LNCaP clone FGC (cell line): ENCODE measurements at regions not wholly inside any gene's neighbourhood (a gene's known extent, or its start where the extent isn't known, plus 50 kb on each side); places are given as distances from the start of the nearest gene placed in this dataset.

Source experiments
- DNase-seq: peaks from one replicate; pipeline ENCODE4 v3.0.0-alpha.2; 2011; ENCODE audit warnings: low read depth
- H3K4me3 ChIP-seq: 2 replicates; pipeline ENCODE4 v1.5.1; 2011; ENCODE audit warnings: mild to moderate bottlenecking, low read depth, low read length, control low read depth
- TF ChIP-seq, protein P1 (sequence below): IDR thresholded peaks from 2 replicates; pipeline ENCODE4 v1.5.1; 2012; ENCODE audit warnings: mild to moderate bottlenecking; ENCODE audit not compliant: control insufficient read depth, insufficient read depth; ENCODE audit errors: extremely low read depth

DNA sequence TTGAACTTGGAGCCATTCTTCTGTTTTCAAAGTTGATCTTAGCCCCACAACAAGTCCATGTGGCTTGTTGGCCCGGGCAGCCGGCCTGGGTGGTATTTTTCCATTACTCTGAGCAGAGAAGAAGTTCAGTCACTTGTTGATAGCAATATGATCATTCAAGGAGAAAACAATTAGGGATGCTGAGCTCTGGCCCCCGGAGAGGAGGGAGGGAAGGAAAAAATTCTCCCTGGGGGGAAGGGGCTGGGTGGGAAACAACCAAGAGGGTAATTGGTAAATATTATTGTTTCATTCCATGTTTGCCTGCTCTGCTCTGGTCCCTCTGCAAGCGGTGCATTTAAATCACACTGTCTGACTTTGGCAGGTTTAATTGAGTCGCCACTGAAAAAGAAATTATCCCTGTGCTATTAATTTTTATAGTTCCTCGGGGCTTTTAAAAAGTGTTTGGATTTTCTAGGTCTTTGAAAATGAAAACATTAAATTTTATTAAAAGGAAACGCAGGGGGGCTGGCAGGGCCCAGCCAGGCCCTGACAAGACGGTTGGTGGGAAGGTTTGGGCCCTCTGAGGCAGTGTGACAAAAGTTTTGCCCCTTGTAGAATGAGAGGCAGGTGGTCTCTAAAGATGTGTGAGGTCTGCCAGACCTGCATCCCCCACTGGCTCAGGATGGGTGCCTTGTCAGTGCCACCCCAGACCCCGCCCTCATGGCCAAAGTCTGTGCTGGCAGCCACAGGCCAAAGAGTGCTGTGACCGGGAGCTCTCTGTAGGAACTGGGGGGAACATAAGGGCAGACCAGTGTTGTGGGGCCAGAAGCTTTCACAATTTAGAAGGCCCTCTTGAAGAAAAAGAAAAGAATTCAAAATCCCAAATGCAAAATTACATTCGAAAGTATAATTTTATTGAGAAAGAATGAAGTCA lies 52.5 kb upstream of the SLC14A2 start:
- H3K4me3 ChIP-seq, result no peak overlapping the region
- TF ChIP-seq, protein P1, sequence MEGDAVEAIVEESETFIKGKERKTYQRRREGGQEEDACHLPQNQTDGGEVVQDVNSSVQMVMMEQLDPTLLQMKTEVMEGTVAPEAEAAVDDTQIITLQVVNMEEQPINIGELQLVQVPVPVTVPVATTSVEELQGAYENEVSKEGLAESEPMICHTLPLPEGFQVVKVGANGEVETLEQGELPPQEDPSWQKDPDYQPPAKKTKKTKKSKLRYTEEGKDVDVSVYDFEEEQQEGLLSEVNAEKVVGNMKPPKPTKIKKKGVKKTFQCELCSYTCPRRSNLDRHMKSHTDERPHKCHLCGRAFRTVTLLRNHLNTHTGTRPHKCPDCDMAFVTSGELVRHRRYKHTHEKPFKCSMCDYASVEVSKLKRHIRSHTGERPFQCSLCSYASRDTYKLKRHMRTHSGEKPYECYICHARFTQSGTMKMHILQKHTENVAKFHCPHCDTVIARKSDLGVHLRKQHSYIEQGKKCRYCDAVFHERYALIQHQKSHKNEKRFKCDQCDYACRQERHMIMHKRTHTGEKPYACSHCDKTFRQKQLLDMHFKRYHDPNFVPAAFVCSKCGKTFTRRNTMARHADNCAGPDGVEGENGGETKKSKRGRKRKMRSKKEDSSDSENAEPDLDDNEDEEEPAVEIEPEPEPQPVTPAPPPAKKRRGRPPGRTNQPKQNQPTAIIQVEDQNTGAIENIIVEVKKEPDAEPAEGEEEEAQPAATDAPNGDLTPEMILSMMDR, result no peak
- no peak for DNase-seq

DNA sequence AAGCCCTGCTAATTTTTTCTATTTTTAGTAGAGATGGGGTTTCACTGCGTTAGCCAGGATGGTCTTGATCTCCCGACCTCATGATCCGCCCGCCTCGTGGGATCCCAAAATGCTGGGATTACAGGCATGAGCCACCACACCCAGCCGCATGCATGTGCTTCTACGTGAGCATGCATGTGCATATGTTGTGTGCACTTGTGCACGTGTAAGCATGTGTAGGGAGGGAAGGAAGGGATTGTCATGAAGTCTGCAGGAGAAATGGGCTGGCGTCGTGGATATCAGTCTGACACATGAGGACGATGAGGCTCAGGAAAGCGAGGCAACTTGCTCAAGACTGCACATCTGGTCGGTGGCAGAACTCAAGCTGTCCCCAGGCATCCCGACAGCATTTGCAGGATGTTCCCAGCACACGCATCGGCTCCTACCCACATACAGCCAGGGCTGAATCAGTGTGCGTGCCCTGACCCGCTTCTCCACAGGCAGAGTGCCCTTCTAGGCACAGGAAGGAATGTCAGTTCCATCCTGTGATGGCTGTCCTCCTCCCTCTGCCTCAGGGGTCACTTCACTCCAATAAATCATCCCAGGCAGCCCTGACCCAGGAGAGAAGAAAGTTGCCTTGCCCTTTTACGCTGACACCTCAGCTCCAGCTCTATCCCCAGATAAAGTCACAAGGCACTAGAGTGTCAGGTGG lies 49.9 kb upstream of the SLC14A2 start:
- no peak overlapping the region for H3K4me3 ChIP-seq
- DNase-seq, result no peak
- TF ChIP-seq, protein P1, result no peak
